GM21528 (cell line): ENCODE measurements at regions not wholly inside any gene's neighbourhood (a gene's known extent, or its start where the extent isn't known, plus 50 kb on each side); places are given as distances from the start of the nearest gene placed in this dataset.
"Not testable (repeated sequence)": the region's sequence is repeated elsewhere in the genome, so short reads cannot be mapped to it uniquely, and the experiment has no call there.

ENCODE experiments used
- ATAC-seq: cut with Tn5 transposase; IDR thresholded peaks from one replicate; pipeline ENCODE4 v1.9.1; 2021; ENCODE audit warnings: mild to moderate bottlenecking, moderate library complexity; ENCODE audit not compliant: unreplicated experiment, low FRiP score

GRCh38 chr3:72065872-72066641 is 281.1 kb upstream of the PROK2 start:
- ATAC-seq: no peak

GRCh38 chr3:72065236-72065635 is 280.3 kb upstream of the PROK2 start:
- ATAC-seq: no peak

DNA sequence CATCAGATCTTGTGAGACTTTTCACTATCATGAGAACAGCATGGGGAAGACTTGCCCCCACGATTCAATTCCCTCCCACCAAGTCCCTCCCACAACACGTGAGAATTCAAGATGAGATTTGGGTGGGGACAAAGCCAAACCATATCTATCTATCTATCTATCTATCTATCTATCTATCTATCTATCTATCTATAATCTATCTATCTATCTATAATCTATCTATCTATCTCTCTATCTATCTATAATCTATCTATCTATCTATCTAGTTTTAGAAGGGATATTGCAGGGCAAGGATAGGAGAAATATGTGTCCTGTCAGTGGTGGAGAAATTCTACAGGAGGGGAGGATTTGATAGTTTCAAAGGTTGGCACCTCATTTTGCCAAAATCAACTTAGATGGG is 279.8 kb upstream of the PROK2 start:
- not testable (repeated sequence) for ATAC-seq

GRCh38 chr3:72062017-72062416 is 277.1 kb upstream of the PROK2 start:
- no peak for ATAC-seq

DNA sequence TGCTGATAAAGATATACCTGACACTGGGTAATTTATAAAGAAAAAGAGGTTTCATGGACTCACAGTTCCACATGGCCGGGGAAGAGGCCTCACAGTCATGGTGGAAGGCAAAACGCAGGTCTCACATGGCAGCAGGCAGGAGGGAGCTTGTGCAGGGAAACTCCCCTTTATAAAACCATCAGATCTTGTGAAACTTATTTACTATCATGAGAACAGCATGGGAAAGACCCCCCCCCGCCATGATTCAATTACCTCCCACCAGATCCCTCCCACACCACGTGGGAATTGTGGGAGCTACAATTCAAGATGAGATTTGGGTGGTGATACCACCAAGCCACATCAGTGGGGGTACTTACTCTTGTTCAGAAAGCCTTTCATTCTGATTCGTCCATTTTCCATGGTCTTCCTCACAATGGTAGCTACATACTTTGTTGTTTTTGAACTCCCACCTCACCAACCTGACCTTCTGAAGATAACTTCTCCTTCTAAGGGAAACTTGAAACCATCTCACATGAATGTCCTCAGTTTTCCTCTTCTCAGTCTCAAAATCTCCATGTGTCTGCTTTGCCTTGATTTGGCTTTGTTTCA is 275.6 kb upstream of the PROK2 start:
- ATAC-seq: no peak

- no peak for ATAC-seq
Measured at GRCh38 chr3:72058493-72059081, 273.6 kb upstream of the PROK2 start.

GRCh38 chr3:72055436-72055835 is 270.5 kb upstream of the PROK2 start:
- ATAC-seq: no peak

- ATAC-seq: no peak
Measured at GRCh38 chr3:72054976-72055375, 270.0 kb upstream of the PROK2 start.

DNA sequence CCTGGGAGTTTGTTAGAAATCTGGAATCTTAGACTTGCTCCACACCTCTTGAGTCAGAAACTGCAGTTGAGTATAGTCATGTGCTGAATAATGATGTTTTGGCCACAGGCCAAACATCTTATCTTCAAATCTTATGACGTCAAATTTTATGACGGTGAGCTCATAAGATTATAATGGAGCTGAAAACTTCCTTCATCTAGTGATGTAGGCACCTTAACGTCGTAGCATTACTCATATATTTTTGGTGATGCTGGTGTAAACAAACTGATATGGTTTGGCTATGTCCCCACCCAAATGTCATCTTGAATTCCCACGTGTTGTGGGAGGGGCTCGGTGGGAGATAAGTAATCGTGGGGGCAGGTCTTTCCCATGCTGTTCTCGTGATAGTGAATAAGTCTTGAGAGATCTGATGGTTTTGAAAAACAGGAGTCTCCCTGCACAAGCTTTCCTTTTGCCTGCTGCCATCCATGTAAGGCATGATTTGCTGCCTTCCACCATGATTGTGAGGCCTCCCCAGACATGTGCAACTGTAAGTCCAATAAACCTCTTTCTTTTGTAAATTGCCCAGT is 268.0 kb upstream of the PROK2 start:
- ATAC-seq: no peak

GRCh38 chr3:72050771-72051170 is 265.8 kb upstream of the PROK2 start:
- no peak for ATAC-seq

- no peak for ATAC-seq
Measured at GRCh38 chr3:72050048-72050632, 265.2 kb upstream of the PROK2 start.

GRCh38 chr3:72049300-72049699 is 264.4 kb upstream of the PROK2 start:
- ATAC-seq: no peak

DNA sequence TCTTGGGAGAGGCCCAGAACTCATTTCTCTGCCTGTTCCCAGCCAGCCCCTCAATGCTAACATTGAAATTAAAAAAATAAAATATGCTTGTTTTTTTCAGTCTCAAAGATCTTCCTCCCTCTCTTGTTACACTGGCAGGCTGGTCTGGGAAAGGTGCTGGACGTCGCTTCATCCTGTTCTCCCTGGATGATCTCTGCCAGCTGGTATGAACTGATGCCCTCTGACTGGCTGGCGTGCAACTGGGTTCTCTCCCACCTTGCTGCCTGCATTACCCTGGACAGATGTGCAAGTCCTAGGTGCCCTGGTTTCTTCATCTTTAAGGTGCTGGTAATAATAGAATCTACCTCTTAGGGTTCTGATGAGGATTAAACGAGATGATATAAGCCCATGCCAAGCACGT is 263.9 kb upstream of the PROK2 start:
- no peak for ATAC-seq

DNA sequence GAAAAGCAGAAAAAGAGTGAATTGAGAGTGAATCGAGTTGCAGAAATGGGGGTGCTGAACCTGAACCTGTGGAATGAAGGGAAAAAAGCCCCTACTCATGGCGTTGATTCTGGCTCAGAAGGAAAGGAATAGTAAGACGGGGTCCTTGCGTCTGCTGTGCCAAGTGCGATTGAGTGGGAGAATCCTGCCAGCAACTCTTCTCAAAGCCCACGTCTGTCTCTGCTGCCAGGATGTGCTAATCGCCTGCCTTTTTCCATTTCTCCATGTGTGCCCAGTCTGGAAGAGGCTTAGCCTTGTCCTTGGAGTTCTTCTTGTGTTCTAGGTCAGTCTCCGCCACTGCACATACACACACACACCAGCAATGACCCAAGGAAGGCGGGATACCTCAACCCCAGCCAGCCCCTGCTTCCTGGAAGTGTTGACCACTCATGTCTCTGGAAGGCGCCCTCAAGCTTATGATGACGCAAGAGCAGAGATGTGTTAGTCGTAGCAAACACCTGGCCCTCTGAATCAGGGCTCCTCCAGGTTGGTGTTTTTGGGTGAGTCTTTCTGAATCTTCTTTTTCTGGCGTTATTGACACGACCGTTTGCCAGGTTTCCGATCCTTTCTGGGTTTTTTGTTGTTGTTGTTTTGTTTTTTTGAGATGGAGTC is 262.4 kb upstream of the PROK2 start:
- ATAC-seq: no peak

- no peak for ATAC-seq
Measured at GRCh38 chr3:72044231-72044855, 259.4 kb upstream of the PROK2 start.

- peak; percentile 66 for ATAC-seq
Measured at GRCh38 chr3:72043204-72044133, 258.5 kb upstream of the PROK2 start.

GRCh38 chr3:72042397-72043203 is 257.7 kb upstream of the PROK2 start:
- ATAC-seq: no peak

DNA sequence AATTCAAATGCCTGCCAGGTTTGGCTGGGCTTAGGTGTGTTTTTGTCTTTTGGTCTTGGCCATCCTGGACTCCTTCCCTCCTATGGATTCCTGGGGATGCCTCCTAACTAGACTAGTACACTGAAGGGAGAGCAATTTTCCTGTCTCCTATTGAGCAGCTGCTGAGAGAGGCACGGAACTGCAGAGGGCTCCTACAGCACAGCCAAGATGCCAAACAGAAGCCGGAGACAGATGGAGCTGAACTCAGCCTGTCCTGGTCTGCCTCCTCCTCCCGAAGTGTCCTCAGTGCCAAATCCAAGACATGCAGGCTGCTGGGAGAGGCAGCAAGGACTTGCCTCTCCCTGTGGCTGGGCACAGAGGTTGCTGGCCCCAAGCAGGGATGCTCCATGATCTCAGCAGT is 256.6 kb upstream of the PROK2 start:
- no peak for ATAC-seq
